ENCODE measurements at regions not wholly inside any gene's neighbourhood (a gene's known extent, or its start where the extent isn't known, plus 50 kb on each side); places are given as distances from the start of the nearest gene placed in this dataset.

- Mint-ChIP-seq H3K4me1 (ENCODE audit: low read depth) (peaks cover 18% of the 10 kb centered on the region), H3K36me3 (ENCODE audit: insufficient read depth) (no peaks in the 10 kb centered on the region), H3K4me3 (peak overlapping the region; percentile 16), H3K27me3 (ENCODE audit: low read depth) (peaks cover 22% of the 10 kb centered on the region), H3K9me3 (peaks cover 13% of the 10 kb centered on the region)
- DNase-seq (peak; percentile 30), ATAC-seq (peak; percentile 76 to 92)
Measured at GRCh38 chr3:66582721-66583423, 82.0 kb upstream of the LRIG1 start.

GRCh38 chr3:66583424-66584040 is 82.7 kb upstream of the LRIG1 start:
- Mint-ChIP-seq H3K27me3 (ENCODE audit: low read depth) (peaks cover 22% of the 10 kb centered on the region), H3K4me1 (ENCODE audit: low read depth) (peaks cover 18% of the 10 kb centered on the region), H3K9me3 (peaks cover 10% of the 10 kb centered on the region), H3K36me3 (ENCODE audit: insufficient read depth) (no peaks in the 10 kb centered on the region), H3K4me3 (no peak overlapping the region)
- ATAC-seq (no peak), DNase-seq (no peak)

- no peak for ATAC-seq
- no peak for DNase-seq
- H3K36me3 Mint-ChIP-seq (ENCODE audit: insufficient read depth), result no peaks in the 10 kb centered on the region
- H3K4me3 Mint-ChIP-seq, result no peak overlapping the region
- H3K9me3 Mint-ChIP-seq, result no peaks in the 10 kb centered on the region
- H3K4me1 Mint-ChIP-seq (ENCODE audit: low read depth), result peaks cover 18% of the 10 kb centered on the region
- peaks cover 22% of the 10 kb centered on the region for H3K27me3 Mint-ChIP-seq (ENCODE audit: low read depth)
Measured at GRCh38 chr3:66585520-66586095, 84.8 kb upstream of the LRIG1 start.

GRCh38 chr3:66586853-66587252 is 86.0 kb upstream of the LRIG1 start:
- Mint-ChIP-seq H3K27me3 (ENCODE audit: low read depth) (peaks cover 19% of the 10 kb centered on the region), H3K9me3 (no peaks in the 10 kb centered on the region)
- no peak for DNase-seq

GRCh38 chr3:66588340-66588847 is 87.6 kb upstream of the LRIG1 start:
- Mint-ChIP-seq H3K4me1 (ENCODE audit: low read depth) (peaks cover 6% of the 10 kb centered on the region), H3K4me3 (no peak overlapping the region), H3K9me3 (no peaks in the 10 kb centered on the region), H3K27me3 (ENCODE audit: low read depth) (peaks cover 19% of the 10 kb centered on the region), H3K36me3 (ENCODE audit: insufficient read depth) (no peaks in the 10 kb centered on the region)
- DNase-seq (no peak), ATAC-seq (no peak)

More at GRCh38 chr3:66586853-66587252, 86.0 kb upstream of the LRIG1 start:
- H3K36me3 Mint-ChIP-seq (ENCODE audit: insufficient read depth), result no peaks in the 10 kb centered on the region
- H3K4me1 Mint-ChIP-seq (ENCODE audit: low read depth), result peaks cover 18% of the 10 kb centered on the region
- no peak overlapping the region for H3K4me3 Mint-ChIP-seq
- ATAC-seq, result no peak

- DNase-seq (no peak), ATAC-seq (no peak)
- no peak overlapping the region for H3K4me3 Mint-ChIP-seq
- no peaks in the 10 kb centered on the region for H3K36me3 Mint-ChIP-seq (ENCODE audit: insufficient read depth)
- H3K9me3 Mint-ChIP-seq, result no peaks in the 10 kb centered on the region
- peaks cover 14% of the 10 kb centered on the region for H3K27me3 Mint-ChIP-seq (ENCODE audit: low read depth)
- no peaks in the 10 kb centered on the region for H3K4me1 Mint-ChIP-seq (ENCODE audit: low read depth)
Measured at GRCh38 chr3:66592016-66592761, 91.4 kb upstream of the LRIG1 start.

GRCh38 chr3:66592927-66593625 is 92.3 kb upstream of the LRIG1 start:
- Mint-ChIP-seq H3K4me1 (ENCODE audit: low read depth) (no peaks in the 10 kb centered on the region), H3K4me3 (no peak overlapping the region), H3K36me3 (ENCODE audit: insufficient read depth) (no peaks in the 10 kb centered on the region), H3K9me3 (no peaks in the 10 kb centered on the region), H3K27me3 (ENCODE audit: low read depth) (peaks cover 12% of the 10 kb centered on the region)
- no peak for ATAC-seq
- no peak for DNase-seq

GRCh38 chr3:66593978-66594377 is 93.2 kb upstream of the LRIG1 start:
- H3K4me3 Mint-ChIP-seq, result no peak overlapping the region
- ATAC-seq (no peak), DNase-seq (no peak)
- no peaks in the 10 kb centered on the region for H3K4me1 Mint-ChIP-seq (ENCODE audit: low read depth)
- H3K27me3 Mint-ChIP-seq (ENCODE audit: low read depth), result peaks cover 6% of the 10 kb centered on the region
- H3K36me3 Mint-ChIP-seq (ENCODE audit: insufficient read depth), result no peaks in the 10 kb centered on the region
- H3K9me3 Mint-ChIP-seq, result no peaks in the 10 kb centered on the region

GRCh38 chr3:66597308-66597863 is 96.6 kb upstream of the LRIG1 start:
- ATAC-seq (no peak), DNase-seq (no peak)
- peaks cover 2% of the 10 kb centered on the region for H3K4me1 Mint-ChIP-seq (ENCODE audit: low read depth)
- no peaks in the 10 kb centered on the region for H3K9me3 Mint-ChIP-seq
- no peaks in the 10 kb centered on the region for H3K36me3 Mint-ChIP-seq (ENCODE audit: insufficient read depth)
- no peak overlapping the region for H3K4me3 Mint-ChIP-seq
- H3K27me3 Mint-ChIP-seq (ENCODE audit: low read depth), result no peaks in the 10 kb centered on the region

- H3K4me1 Mint-ChIP-seq (ENCODE audit: low read depth), result peaks cover 10% of the 10 kb centered on the region
- no peaks in the 10 kb centered on the region for H3K27me3 Mint-ChIP-seq (ENCODE audit: low read depth)
- DNase-seq (no peak), ATAC-seq (no peak)
- H3K4me3 Mint-ChIP-seq, result no peak overlapping the region
- no peaks in the 10 kb centered on the region for H3K9me3 Mint-ChIP-seq
- H3K36me3 Mint-ChIP-seq (ENCODE audit: insufficient read depth), result no peaks in the 10 kb centered on the region
Measured at GRCh38 chr3:66598168-66598567, 97.3 kb upstream of the LRIG1 start.

GRCh38 chr3:66602237-66602636 is 101.4 kb upstream of the LRIG1 start:
- H3K4me3 Mint-ChIP-seq, result no peak overlapping the region
- no peaks in the 10 kb centered on the region for H3K36me3 Mint-ChIP-seq (ENCODE audit: insufficient read depth)
- H3K27me3 Mint-ChIP-seq (ENCODE audit: low read depth), result no peaks in the 10 kb centered on the region
- peaks cover 22% of the 10 kb centered on the region for H3K4me1 Mint-ChIP-seq (ENCODE audit: low read depth)
- no peaks in the 10 kb centered on the region for H3K9me3 Mint-ChIP-seq
- ATAC-seq (no peak), DNase-seq (no peak)

- no peak for ATAC-seq
- Mint-ChIP-seq H3K27me3 (ENCODE audit: low read depth) (no peaks in the 10 kb centered on the region), H3K4me3 (peak overlapping the region; percentile 1), H3K9me3 (no peaks in the 10 kb centered on the region), H3K36me3 (ENCODE audit: insufficient read depth) (no peaks in the 10 kb centered on the region), H3K4me1 (ENCODE audit: low read depth) (peaks cover 22% of the 10 kb centered on the region)
- DNase-seq, result no peak
Measured at GRCh38 chr3:66602691-66603090, 101.9 kb upstream of the LRIG1 start.

GRCh38 chr3:66603151-66603611 is 102.4 kb upstream of the LRIG1 start:
- Mint-ChIP-seq H3K4me3 (peak overlapping the region; percentile 1), H3K36me3 (ENCODE audit: insufficient read depth) (no peaks in the 10 kb centered on the region), H3K4me1 (ENCODE audit: low read depth) (peaks cover 22% of the 10 kb centered on the region), H3K9me3 (no peaks in the 10 kb centered on the region), H3K27me3 (ENCODE audit: low read depth) (no peaks in the 10 kb centered on the region)
- no peak for ATAC-seq
- no peak for DNase-seq
